Suppressor macrophage (primary cell): ENCODE measurements at regions not wholly inside any gene's neighbourhood (a gene's known extent, or its start where the extent isn't known, plus 50 kb on each side); places are given as distances from the start of the nearest gene placed in this dataset.
"Not testable (repeated sequence)": the region's sequence is repeated elsewhere in the genome, so short reads cannot be mapped to it uniquely, and the experiment has no call there.

Experiments used
- DNase-seq, 4 experiments: peaks; one replicate each; pipeline ENCODE4 v3.0.0-alpha.2; 2020 to 2022

DNA sequence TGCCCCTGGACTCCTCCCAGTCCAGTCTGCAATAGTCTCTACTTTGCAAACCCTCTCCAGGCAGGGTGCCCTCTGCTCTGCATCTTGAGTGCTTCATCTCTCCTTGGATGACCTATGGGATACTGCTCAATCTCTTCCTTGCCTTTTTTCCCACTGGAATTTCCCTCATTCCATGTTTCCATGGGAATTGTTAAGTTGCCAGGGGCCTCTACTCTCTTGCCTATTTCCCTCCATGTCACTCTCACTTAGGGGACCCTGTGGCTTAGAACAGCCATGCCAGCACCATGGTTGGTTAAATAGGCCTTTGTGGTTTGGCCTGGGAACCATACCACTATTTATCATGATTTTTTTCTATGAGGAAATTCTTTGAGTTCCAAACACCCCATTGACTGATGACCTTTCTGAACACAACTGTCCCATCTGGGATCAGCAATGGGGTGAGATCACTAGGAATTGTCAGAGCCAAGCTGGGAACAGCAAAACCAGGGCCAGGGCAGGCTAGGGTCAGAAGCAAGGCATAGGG is 91.4 kb upstream of the RBMS1 start:
- no peak for DNase-seq

GRCh38 chr2:160590664-160591063 is 97.1 kb upstream of the RBMS1 start:
- peak in 1 of 4 experiments; percentile 23 for DNase-seq

DNA sequence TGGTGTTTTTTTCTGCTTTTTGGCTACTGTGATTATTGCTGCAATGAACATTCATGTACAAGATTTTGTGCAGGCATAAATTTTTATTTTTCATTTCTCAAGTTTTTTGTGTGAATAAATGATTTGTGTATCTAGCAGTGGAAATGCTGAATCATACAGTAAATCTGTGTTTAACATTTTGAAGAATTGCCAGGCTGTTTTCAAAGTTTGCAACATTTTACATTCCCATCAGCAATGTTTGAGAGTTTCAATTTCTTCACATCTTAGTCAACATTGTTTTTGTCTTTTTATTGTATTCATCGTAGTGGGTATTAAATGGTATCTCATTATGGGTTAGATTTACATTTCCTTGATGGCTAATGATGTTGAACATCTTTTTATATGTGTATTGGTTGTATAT is 98.8 kb upstream of the RBMS1 start:
- DNase-seq: no peak

- no peak for DNase-seq
Measured at GRCh38 chr2:160592993-160593392, 99.4 kb upstream of the RBMS1 start.

DNA sequence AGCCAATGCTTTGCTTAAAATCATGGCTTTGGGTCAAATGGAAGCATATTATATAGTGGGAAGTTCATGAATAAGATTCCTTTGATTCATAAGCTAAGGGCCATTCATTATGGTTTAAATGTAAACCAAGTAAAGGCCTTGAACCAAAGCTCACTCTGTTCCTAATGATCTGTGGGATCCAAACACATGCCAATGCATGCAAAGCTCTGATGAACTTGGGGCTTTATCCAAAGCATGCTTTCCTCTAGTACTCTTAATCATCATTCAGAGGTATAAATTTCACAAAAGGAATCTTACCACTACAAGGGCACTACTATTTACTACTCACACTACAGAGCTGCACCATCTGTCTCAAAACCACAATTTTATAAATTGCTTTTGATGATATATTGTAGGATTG is 102.8 kb upstream of the RBMS1 start:
- no peak for DNase-seq

- not testable (repeated sequence) for DNase-seq
Measured at GRCh38 chr2:160600437-160600836, 106.8 kb upstream of the RBMS1 start.

DNA sequence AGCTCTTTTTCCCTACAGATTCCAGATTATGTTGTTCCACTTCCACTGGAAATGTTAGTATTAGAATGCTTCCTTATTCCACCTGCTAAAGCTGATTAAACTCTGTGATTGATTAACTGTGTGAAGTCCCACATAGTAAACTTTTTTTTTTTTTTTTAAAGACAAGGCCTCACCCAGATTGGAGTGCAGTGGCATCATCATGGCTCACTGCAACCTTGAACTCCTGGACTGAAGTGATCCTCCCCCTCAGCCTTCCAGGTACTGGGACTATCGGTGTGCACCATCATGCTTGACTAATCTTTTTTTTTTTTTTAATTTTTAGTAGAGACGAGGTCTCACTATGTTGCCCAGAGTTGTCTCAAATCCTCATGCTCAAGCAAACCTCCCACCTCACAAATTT is 108.5 kb upstream of the RBMS1 start:
- no peak for DNase-seq

DNA sequence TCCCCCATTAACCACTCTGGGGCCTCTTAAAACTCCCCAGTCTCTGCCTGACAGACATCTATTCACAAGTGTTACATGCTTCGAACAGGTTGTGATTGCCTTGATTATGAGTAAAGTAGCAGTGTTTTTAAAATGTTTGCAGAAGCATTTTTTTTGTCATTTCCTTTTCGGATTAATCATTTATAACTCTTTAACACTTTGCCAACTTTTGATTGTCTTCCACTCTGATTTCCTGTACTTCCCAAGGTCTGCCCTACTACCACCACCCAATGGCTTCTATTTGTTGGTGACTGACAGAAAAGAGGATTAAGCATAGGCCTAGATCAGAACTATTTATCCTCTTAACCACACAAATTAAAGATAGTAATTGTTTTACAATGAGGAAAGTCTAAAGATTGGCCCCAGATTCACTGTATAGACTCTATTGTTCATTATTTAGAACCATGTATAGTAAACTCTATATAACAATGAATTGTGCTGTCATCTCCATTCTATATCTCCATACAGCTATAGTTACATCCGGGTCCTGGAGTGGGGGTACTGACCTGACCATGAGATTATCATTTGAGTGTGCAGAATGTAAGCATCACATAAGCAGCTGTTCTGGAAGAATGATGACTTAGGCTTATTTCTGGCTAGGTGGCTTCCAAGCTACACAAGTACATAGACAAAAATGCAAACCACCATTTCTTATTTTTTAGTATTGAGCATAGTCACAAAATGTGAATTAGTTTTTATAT is 110.3 kb upstream of the RBMS1 start:
- DNase-seq: no peak

DNA sequence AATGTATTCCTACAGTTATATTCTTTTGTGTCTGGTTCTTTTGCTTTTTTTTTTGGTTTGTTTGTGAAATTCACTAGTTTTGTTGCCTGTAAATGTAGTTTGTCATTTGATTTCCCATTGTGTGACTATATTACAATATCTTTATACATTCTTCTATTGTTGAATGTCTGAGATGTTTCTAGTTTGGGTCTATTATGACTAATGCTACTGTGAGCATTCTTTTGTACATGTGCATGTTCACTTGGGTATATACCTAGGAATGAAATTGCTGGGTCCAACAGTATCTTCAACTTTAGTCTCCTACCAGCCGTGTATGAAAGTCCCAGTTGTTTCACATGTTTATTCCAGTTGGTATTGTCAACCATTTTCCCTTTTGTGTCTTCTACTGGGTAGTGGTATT is 112.7 kb upstream of the RBMS1 start:
- DNase-seq: no peak

DNA sequence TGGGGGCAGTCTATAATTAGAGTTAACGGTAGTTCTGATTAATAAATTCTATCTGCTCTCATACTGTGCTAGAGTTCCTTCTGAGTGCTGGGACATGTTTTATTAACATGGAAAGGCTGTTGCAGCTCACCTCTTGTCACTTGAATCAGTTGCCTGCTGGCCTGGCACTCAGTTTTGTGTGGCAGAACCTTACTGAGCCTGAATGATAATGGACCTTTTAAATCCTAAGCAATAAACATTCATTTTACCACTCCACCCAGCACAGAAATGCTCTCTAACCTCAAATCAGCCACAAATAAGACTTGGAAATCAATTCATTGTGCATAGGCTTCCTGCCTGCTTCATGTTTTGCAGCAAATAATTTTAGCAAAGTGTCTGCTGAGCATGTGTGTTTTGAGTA is 115.0 kb upstream of the RBMS1 start:
- no peak for DNase-seq

DNA sequence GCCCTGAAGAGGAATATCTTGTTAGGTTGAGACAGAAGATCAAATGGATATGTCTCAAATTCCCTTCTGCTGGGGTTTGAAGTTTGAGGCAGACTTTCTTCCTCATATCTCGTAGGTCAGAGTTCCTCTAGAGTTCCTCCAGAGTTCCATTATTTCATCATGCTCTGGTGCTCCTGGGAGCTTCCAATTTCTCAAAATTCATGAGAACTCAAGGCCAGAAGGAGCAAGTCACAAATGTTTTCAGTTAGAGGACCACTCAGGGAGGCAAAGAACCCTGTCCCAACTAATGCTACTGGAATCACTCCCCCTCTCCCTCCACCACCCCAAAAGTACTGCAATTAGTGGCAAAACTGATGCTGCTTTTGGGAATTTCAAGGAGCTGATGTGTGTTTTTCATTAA is 115.7 kb upstream of the RBMS1 start:
- DNase-seq: peak; percentile 17 to 68 (median 46)

- DNase-seq: no peak
Measured at GRCh38 chr2:160610041-160610440, 116.4 kb upstream of the RBMS1 start.

GRCh38 chr2:160612266-160612856 is 118.8 kb upstream of the RBMS1 start:
- DNase-seq: no peak

DNA sequence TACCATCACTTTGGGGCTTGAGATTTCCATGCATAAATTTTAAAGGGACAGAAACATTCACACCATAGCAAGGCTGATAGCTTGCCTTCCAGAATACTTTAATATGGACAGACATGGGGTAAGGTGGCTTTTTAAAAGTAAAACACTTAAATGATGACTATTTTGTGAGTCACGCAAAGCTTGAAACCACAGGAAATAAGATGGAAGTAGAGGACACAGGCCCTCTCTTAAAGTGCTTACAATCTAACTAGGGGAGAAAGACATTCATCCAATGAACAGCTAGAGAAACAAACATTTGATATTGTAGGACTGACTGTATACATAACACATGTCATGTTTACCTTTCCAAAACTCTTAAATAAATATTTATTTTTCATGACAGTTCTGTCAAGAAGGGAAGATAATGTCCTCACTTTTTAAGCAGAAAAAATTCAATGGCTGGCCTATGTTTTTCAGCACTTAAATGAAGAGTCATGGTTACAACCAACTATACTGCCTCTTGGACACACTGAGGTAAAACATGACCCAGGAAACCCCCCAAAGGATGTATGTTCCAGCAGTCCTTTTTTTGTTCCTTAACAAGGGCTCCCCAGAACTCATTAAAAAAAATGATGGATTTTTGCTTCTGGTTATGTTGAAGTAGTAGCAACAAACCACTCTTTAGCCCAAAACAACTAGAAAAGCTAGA is 120.0 kb upstream of the RBMS1 start:
- DNase-seq: peak in 2 of 4 experiments; percentile 20 to 33

DNA sequence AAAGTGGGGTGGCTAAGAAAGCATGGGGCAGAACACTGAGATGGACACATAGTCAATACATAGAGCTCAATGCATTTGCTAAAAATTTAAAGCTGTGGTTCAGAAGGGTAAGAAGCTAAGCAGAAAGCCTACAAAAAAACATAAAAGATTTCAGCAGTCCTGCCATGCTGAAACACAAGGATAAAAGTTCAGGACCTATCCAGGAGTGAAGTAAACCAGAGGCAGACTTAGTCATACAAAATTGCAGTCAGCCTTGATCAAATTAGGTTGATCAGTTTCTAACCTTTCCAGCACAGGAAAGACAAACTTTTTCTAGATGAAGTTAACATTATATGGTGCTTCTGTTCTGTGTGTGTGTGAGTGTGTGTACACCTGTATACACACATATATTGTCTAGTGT is 120.8 kb upstream of the RBMS1 start:
- no peak for DNase-seq

GRCh38 chr2:160615706-160616105 is 122.1 kb upstream of the RBMS1 start:
- DNase-seq: no peak

DNA sequence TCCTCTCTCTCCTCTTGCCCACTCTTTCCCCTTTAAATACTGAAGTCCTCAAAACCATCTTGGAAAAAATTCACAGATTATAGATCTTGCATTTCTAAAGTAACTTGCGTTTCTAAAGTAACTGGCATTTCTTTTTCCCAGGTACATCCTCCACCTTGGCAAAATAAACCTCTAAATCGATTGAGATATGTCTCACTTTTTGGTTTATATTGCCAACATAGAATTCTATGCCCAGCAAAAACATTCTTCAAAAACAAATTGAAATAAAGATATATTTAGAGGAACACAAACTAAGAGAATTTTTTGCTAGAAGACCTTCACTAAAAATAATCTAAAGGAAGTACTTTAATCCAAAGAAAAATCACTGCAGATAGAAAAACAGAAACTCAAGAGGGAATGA is 122.5 kb upstream of the RBMS1 start:
- DNase-seq: no peak

GRCh38 chr2:160621748-160622147 is 128.1 kb upstream of the RBMS1 start:
- DNase-seq: no peak

GRCh38 chr2:160628020-160628637 is 134.5 kb upstream of the RBMS1 start:
- not testable (repeated sequence) for DNase-seq

DNA sequence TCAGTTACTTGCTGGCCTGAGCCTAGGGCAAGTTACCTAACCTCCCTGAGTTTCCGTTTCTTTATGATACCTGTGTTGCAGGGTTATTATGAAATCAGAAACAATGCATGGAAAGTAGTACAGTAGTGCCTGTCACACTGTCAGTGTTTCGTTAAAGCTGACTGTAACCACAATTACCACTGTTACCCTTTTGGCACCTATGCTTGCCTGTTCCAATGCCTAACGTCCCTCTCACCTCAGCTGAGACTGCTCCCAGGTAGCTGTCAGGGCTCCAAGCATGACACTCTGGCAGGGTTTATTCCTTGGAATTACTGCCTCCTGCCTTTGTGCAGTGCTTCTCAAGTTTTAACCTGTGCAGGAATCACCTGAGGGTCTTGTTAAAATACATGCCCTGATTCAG is 135.2 kb upstream of the RBMS1 start:
- DNase-seq: no peak

DNA sequence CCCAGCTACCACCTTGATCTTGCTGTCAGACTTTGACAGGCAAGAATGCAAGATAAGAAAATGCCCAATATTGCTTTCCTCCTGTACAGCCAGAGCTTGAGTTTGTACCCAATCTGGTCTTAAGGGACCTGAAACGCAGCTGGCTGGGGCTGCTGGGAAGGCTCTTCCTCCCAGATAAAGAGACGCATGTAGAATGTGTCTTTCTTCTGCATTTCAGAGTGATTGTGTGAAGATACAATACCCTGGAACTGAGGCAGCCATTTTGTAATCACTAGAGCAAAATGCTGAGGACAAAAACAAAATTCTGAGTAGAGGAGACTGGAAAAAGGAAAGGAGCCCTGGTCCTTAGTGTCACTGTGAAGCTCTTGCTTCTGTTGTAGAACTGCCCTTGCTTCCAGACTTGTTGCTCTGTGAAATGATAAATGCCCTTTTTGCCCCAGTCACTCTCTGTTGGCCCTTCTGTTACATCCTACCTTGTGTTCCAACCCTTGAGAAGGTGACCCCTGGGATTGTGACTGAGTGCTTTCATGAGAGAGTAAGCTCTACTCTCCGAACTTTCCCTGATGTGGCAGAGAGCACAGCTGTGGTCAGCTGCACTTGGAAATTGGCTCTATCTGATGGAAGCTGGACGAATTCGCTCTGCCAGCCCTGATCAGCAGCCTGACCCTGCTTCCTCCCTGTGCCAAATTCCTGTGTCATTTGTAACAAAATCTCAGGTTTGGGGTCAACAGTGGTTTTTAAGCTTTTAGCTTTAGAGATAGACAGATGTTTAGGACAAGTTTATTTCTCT is 137.4 kb upstream of the RBMS1 start:
- no peak for DNase-seq
